ENCODE measurements at regions not wholly inside any gene's neighbourhood (a gene's known extent, or its start where the extent isn't known, plus 50 kb on each side); places are given as distances from the start of the nearest gene placed in this dataset.

DNA sequence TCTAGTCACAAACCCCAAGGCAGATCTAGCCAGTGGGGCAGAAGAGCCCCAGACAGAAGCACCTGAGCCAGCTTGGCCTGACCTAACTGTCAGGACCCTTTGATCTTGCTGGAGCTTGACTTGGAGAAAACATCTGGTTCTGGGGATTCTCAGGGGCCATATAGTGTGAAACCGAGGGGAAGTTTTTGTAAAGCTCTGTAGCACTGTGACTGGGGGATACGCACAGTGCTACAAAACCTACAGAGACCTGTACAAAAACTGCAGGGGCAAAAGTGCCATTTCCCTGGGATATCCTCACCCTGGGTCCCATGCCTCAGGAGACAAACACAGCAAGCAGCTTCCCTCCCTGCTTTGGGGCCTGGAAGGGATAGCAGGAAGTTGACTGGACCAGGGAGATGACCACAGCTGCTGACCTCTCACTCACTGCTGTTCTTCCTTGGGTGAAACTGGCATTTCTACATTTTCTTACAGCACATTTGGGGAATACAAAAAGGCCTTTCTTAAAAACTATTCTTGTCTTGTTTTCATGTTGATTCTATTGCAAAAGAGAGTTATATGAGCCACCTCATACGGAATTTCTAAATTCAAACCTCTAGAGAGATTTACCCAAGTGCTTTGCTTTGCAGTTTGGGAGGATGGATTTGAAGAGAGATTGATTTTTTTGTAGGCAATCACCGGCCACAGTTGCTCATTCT, 140.0 kb downstream of the DAD1 start:
- TF ChIP-seq, protein P1, sequence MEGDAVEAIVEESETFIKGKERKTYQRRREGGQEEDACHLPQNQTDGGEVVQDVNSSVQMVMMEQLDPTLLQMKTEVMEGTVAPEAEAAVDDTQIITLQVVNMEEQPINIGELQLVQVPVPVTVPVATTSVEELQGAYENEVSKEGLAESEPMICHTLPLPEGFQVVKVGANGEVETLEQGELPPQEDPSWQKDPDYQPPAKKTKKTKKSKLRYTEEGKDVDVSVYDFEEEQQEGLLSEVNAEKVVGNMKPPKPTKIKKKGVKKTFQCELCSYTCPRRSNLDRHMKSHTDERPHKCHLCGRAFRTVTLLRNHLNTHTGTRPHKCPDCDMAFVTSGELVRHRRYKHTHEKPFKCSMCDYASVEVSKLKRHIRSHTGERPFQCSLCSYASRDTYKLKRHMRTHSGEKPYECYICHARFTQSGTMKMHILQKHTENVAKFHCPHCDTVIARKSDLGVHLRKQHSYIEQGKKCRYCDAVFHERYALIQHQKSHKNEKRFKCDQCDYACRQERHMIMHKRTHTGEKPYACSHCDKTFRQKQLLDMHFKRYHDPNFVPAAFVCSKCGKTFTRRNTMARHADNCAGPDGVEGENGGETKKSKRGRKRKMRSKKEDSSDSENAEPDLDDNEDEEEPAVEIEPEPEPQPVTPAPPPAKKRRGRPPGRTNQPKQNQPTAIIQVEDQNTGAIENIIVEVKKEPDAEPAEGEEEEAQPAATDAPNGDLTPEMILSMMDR (IDR thresholded peaks at IDR 0.05; ENCODE audit: low read depth, low read length, poor library complexity, severe bottlenecking) = no peak
- TF ChIP-seq EZH2phosphoT487 (IDR thresholded peaks at IDR 0.05; ENCODE audit: borderline replicate concordance, low read length) = no peak

All from DOHH2 (cell line).